Prostate gland (tissue), 2 donors: ENCODE measurements at regions not wholly inside any gene's neighbourhood (a gene's known extent, or its start where the extent isn't known, plus 50 kb on each side); places are given as distances from the start of the nearest gene placed in this dataset.

Source experiments
- DNase-seq: peaks from one replicate; pipeline ENCODE4 v3.0.0-alpha.2; 2019; ENCODE audit warnings: low spot score
- H3K27ac ChIP-seq, 2 donors: fragments of 200-600 bp; sonication (generic); 2 replicates each; pipeline ENCODE4 v1.5.1; 2017 to 2019
- H3K27me3 ChIP-seq: fragments of 200-600 bp; sonication (generic); replicated peaks from 2 replicates; pipeline ENCODE4 v1.5.1; 2019; ENCODE audit not compliant: insufficient read depth
- H3K36me3 ChIP-seq, 2 donors: fragments of 200-600 bp; sonication (generic); 1 replicate in 1 of 2; 2 replicates in 1 of 2; pipeline versions ENCODE4 v1.5.1 to v1.8.1; 2017 to 2019
- H3K4me1 ChIP-seq: fragments of 200-600 bp; sonication (generic); replicated peaks from 2 replicates; pipeline ENCODE4 v1.5.1; 2019
- H3K4me3 ChIP-seq, 2 donors: fragments of 200-600 bp; sonication (generic); 2 replicates each; pipeline ENCODE4 v1.5.1; 2017 to 2019
- H3K9me3 ChIP-seq: fragments of 200-600 bp; sonication (generic); 2 replicates; pipeline ENCODE4 v1.5.1; 2017
- POLR2A ChIP-seq: fragments of 450-650 bp; IDR thresholded peaks from one replicate; pipeline ENCODE4 v1.6.1; 2016; ENCODE audit warnings: antibody characterized with exemption, mild to moderate bottlenecking
- POLR2AphosphoS5 ChIP-seq: sonication (generic); formaldehyde crosslinking; IDR thresholded peaks from one replicate; pipeline ENCODE4 v1.6.1; 2017; ENCODE audit warnings: antibody characterized with exemption
- WGBS: methylation state at CpG from one replicate; pipeline ENCODE4 v1.1.5; 2018; 5-methylcytosine and 5-hydroxymethylcytosine counted together
- intact Hi-C: fragments of 100-400 bp; cut with DNase I; formaldehyde crosslinking; loops from one replicate; pipeline ENCODE4 v1.14.2; 2022
- TF ChIP-seq, protein P1 (sequence below), 4 experiments: fragments of 200-600 bp in 2 of 4; fragments of 450-650 bp in 2 of 4; sonication (generic) in 2 of 4; IDR thresholded peaks; 1 replicate in 3 of 4; 2 replicates in 1 of 4; pipeline ENCODE4 v1.5.1; 2016 to 2019; ENCODE audit warnings: antibody characterized with exemption in 4 of 4, mild to moderate bottlenecking in 2 of 4, moderate library complexity in 2 of 4

GRCh38 chr22:47620391-47620790 lies 857.9 kb downstream of the TBC1D22A start:
- Histone ChIP-seq H3K9me3 (no peaks in the 10 kb centered on the region), H3K4me3 (no peak overlapping the region), H3K27me3 (peaks cover 4% of the 10 kb centered on the region), H3K36me3 (no peaks in the 10 kb centered on the region), H3K27ac (no peak overlapping the region), H3K4me1 (no peaks in the 10 kb centered on the region)
- intact Hi-C loops: no loop called here
- no peak for TF ChIP-seq POLR2AphosphoS5
- TF ChIP-seq, protein P1, sequence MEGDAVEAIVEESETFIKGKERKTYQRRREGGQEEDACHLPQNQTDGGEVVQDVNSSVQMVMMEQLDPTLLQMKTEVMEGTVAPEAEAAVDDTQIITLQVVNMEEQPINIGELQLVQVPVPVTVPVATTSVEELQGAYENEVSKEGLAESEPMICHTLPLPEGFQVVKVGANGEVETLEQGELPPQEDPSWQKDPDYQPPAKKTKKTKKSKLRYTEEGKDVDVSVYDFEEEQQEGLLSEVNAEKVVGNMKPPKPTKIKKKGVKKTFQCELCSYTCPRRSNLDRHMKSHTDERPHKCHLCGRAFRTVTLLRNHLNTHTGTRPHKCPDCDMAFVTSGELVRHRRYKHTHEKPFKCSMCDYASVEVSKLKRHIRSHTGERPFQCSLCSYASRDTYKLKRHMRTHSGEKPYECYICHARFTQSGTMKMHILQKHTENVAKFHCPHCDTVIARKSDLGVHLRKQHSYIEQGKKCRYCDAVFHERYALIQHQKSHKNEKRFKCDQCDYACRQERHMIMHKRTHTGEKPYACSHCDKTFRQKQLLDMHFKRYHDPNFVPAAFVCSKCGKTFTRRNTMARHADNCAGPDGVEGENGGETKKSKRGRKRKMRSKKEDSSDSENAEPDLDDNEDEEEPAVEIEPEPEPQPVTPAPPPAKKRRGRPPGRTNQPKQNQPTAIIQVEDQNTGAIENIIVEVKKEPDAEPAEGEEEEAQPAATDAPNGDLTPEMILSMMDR (IDR thresholded peaks at IDR 0.05): no peak
- WGBS: 96% methylated on average over 11 of the region's 11 CpGs
- DNase-seq: no peak

GRCh38 chr22:47619631-47620030 lies 857.2 kb downstream of the TBC1D22A start:
- Histone ChIP-seq H3K9me3 (no peaks in the 10 kb centered on the region), H3K27ac (no peak overlapping the region), H3K36me3 (no peaks in the 10 kb centered on the region), H3K4me3 (no peak overlapping the region), H3K27me3 (peaks cover 4% of the 10 kb centered on the region), H3K4me1 (no peaks in the 10 kb centered on the region)
- intact Hi-C loops: no loop called here
- TF ChIP-seq POLR2AphosphoS5 (no peak), POLR2A (no peak)
- TF ChIP-seq, protein P1 (IDR thresholded peaks at IDR 0.05): no peak
- 81% methylated on average over 11 of the region's 11 CpGs for WGBS
- no peak for DNase-seq

GRCh38 chr22:47618180-47619010 lies 855.9 kb downstream of the TBC1D22A start:
- DNase-seq: no peak
- no peaks in the 10 kb centered on the region for H3K9me3 ChIP-seq
- intact Hi-C loops: no loop called here

GRCh38 chr22:47617186-47617585 lies 854.7 kb downstream of the TBC1D22A start:
- H3K4me3 ChIP-seq: no peak overlapping the region
- H3K27ac ChIP-seq: no peak overlapping the region
- H3K27me3 ChIP-seq: peaks cover 4% of the 10 kb centered on the region
- intact Hi-C loops: no loop called here
- 82% methylated on average over 3 of the region's 3 CpGs for WGBS
- DNase-seq: no peak
- H3K4me1 ChIP-seq: no peaks in the 10 kb centered on the region
- H3K36me3 ChIP-seq: no peaks in the 10 kb centered on the region
- TF ChIP-seq POLR2A: no peak
- no peak for TF ChIP-seq POLR2AphosphoS5
- TF ChIP-seq, protein P1 (IDR thresholded peaks at IDR 0.05): no peak
- H3K9me3 ChIP-seq: no peaks in the 10 kb centered on the region

More at GRCh38 chr22:47618180-47619010, 855.9 kb downstream of the TBC1D22A start:
- H3K4me3 ChIP-seq: no peak overlapping the region
- H3K27me3 ChIP-seq: peaks cover 4% of the 10 kb centered on the region
- no peak overlapping the region for H3K27ac ChIP-seq
- H3K36me3 ChIP-seq: no peaks in the 10 kb centered on the region
- no peak for TF ChIP-seq POLR2A
- TF ChIP-seq, protein P1 (IDR thresholded peaks at IDR 0.05): no peak
- TF ChIP-seq POLR2AphosphoS5: no peak
- H3K4me1 ChIP-seq: no peaks in the 10 kb centered on the region
- 41% methylated on average over 23 of the region's 23 CpGs for WGBS
